Stimulated activated CD4-positive, alpha-beta T cell treated with anti-CD3 and anti-CD28 coated beads, Interleukin-12 subunit alpha, Interleukin-12 subunit beta, amount 100 ng/mL, for 4 hours (primary cell): ENCODE measurements at regions not wholly inside any gene's neighbourhood (a gene's known extent, or its start where the extent isn't known, plus 50 kb on each side); places are given as distances from the start of the nearest gene placed in this dataset.
A peak's percentile ranks its signal among the peaks of the same experiment; 100 is the strongest.

ENCODE experiments used
- DNase-seq: peaks from one replicate; pipeline ENCODE4 v3.0.0-alpha.2; 2020

DNA sequence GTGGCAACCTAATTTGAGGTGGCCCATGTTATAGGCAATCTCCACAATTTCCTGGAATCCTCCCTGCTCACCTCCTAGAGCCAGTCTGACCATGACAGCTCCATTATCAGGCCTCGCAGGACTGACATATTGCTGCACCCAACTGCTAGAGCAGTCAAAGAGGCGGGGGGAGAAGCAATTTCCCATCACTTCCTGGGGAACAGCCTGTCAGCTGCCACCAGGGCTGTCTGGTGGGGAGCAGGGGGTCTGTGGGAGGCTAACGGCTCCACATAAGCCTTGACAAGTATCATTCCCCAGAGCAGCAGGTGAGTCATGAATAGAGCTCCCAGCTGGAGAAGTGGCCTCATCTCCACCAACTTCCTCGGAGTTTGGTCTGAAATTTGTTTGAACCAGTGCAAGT, 322.9 kb downstream of the MATN1 start:
- DNase-seq = no peak

DNA sequence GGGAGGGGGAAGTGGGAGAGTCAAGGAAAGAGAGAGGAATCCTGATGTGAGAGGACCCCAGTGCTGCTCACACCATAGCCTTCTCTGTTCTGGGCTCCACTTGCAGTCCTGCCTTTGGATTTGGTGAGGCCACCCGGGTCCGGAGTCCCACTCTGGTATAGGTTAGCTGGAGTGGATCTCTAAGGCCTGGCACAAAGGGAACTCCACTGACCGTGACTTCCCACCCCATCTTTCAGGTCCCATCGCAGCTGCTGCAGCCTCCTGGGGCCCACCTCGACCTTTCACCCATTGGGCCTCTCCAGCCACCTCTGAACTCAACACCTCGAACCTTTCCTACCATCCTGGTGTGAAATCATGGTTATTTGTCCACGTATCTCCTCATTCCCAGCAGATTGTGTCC, 324.4 kb downstream of the MATN1 start:
- DNase-seq = no peak

DNA sequence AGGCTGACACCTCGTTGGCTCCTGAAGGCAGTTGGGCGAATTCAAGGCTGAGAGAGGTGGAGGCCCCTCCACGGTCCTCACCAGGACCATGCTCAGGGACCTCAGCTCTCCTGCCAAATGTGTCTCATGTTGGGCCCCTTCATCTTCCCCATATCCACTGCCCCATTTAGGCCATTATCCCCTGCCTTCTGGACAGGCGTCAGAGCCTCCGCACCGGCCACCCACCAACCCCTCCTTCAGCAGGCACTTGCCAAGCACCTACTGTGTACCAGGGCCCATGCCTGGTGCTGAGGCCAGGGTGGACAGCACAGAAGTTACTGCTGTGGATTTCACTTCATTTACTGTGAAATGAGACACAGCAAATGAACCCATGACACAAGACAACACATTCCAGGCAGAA, 325.8 kb downstream of the MATN1 start:
- DNase-seq = no peak

DNA sequence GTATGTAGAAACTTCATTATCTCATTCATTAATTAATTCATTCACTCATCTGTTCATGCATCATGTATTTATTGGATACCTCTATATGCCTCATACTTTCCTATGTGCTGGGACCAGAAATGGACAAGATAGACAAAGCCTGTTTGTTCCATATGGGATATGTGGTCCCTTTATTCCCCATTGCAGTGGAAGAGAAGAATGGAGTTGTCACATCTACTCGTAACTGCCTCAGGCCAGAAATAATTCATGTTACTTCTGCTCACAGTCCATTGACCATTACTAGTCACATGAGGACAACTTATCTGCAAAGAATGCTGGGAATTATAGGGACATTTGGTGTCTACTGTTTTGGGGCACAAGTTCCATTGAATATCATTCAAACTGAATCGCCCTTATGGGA, 327.8 kb downstream of the MATN1 start:
- no peak for DNase-seq

DNA sequence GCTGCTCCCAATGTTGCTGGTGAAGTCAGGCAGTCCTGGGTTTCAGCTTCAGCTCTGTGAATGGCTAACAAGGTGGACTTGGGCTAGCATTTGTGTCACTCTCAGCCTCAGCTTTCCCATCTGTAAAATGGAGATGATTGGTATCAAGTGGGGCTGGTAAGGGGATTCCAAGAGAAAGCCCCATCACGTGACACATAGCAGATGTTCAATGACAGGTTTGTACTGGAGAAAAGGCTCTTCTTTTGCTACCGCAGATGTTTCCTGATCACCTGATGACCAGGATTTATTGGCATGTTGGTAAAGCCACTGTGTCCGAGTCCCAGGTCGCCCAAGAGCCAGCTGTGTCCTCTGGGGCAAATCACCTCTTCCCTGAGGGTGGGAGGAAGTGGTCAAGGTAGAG, 335.0 kb downstream of the MATN1 start:
- DNase-seq = no peak

DNA sequence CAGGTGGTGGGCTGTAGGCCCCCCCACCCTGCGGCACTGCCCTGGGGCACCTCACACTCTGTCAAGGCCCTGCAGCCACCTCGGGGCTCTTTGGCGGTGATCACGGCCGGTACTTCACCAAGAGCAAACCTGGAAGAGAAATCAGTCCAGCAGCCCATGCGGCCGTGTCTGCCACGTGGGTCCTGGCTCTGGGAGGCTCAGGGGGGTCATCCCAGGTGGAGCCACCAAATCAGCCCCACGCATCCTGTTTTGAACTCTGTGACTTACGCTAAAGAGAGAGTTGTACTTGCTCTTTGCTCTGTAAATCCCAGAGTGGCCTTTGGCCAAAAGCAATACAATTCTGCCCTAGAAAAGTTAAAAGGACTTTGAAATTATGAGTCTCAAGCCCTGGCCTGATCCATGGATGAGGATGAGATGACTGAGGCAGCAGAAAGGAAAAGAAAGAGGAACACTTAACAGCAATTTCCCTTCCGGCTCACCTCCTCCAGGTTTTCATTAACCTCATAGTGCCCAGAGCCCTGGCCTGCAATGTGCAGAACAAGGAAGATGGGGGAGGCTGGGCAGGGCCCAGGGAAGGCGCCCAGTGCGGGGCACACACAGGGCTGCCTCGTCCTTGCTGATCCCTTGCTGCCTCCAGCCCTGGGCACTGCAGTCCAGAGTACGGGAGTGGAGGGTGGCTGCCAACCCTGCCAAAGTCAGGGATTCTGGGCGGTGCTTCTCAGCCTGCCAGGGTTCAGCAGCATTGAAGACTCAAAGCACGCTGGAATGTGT, 337.0 kb downstream of the MATN1 start:
- DNase-seq = no peak

DNA sequence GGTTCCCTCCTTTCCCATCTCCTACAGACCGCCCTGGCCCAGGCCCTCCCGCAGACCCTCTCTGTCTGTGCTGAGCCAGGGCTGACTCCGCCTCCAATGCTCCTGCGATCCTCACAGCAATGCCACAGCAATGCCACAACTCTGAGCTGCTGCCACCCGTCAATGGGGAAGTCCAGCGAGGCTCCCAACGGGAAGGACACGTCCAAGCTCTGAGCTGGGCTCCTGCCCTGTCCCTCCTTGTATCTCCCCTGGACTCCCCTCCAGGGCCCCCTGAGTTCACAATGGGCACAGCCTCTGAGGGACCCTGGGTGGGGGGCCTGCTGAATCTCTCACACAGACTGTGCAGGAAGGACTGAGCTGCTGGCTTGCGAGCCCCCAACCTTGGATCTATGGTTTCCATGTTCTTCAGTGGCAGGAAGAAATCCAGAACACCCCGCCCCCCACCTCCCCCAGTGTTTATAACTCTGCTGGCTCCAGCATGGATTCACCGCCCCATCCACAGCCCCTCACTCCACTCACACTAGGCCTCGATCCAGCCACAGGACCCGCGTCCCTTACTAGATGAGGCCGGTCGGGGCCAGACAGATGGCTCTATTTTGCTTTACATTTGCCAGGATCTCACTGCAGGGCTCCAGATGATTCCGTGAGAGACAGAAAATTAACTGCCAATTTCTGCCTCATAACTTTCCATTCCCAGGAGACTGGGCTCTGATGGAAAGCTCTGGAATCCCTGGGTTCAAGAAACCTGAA, 338.0 kb downstream of the MATN1 start:
- DNase-seq = no peak

DNA sequence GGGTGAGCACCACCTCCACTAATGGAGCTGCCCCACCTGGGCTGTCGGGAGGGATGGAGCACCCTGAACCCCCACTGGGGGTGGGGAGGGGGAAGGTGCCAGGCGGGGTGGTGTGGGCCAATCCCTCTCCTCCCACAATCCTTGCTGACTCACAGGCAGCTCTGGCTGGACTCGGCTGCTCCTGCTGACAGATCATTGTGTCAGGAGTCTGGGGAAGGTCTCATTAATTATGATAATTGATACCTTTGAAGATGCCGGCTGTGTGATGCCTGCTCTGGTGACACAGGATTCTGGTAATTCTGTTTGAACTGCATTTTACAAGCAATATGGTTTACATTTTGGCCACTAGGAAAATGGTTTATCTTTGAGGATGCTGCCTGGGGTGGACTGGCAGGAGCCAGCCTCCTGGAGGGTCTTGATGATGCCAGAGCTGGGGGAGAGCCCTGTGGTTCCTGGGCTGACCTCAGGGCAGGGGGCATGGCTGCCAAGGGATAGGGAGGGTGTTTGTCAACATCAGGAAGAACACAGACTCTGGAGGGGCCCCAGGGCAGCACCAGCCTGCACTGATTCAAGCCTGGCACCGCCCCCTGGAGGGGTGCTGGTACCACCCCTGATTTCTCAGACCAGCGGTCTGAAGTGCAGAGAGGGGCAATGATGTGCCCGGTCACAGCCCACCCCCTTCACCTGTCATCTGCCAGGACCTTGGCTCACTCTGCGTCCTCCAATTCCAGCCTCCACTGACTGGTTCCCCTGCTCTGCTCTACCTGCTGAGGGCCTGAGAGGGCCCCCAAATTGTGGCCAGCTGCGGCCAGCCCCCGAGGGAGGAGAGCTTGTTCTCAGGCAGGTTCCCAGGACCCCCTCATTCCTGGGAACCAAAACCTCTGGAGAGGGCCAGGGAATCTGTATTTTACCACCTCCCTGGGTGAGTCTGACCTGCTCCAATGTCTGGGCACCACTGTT, 338.8 kb downstream of the MATN1 start:
- DNase-seq = no peak

DNA sequence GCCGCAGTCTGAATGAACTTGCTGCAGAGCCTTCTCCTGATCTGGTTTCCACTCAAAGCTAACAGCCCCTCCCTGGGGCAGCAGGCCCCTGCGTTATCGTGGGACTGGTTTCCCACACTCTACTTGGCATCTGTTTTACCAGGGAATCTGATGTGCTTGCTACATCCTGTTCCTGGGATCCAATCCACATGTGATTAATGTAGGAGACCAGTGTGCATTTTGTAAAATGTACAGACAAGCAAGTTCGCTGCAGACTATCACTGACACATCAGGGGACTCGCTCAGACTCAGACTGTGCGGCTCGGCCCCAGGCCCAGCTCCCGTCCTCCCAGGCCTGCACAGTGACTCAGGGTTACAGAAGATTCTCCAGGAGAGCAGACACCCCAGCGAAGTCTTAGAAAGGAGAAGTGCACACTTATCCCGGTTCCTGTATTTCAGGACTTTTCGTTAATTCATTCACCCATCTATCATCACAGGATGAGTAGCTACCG, 340.1 kb downstream of the MATN1 start:
- DNase-seq = no peak

DNA sequence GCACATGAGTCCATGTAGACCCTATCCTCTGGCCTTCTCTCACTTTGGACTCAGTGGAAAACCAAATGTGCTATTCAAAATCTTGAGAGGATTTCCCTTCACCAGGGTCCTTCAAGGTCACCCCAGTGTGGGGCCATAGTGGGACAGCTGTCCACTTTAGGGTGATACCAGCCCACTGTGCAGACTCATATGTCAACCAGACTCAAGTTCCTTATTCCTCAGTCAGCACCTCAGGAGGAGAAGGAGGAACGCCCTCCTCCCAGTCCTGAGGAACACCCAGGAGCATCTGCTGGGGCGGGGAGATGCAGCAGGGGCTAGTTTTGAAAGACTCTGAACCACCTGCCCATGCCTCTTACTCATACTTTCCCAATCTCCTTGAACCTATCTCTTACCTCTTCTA, 340.9 kb downstream of the MATN1 start:
- DNase-seq = no peak

DNA sequence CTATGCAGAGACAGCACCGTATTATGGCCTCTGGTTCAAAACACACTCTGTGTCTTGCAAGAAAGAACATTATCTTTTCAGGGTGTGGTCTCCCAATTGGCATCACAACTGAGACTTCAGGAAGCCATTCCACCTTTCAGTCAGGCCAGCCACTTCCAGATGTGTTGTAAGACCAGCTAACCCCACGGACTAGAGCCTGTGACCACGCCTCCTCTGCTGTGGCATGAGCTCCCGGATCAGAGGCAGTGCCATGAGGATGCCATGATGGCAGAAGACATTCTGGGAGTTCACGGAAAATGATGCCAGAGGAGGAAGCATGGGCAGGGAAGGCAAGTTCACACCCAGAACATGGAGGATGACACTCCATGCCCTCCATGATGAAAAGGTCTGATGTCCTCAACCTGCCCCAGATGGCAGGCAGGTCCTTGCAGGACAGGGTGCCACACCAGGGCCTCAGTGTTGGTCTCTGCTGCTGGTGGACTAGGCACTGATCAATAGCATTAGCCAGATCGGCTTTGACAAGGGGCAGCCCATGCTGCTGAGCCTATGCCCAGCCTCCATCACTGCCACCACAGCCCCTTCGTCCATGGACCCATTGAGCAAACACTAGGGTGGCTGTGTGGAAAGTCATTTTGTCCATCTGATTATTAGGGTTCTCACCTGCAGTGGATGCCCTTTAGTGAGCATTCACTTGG, 341.6 kb downstream of the MATN1 start:
- no peak for DNase-seq

DNA sequence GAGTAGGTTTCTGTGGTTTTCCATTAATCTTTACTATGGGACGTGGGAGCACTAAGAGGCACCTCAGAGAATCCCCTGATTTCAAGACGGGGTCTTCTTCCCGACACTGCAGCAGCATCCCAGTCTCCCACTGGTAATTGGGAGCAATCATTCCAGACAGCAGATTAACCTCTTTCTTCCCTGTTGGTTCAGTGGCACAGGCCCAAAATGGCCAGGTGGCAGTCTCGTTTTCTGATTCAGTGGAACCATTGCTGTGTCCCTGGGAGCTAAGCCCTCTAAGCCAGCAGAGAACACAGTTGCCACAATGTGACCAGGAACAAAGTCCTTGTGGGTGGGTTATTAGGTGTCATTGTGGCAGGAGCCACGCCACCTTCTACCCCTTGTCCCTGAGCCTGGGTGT, 342.1 kb downstream of the MATN1 start:
- DNase-seq = no peak

DNA sequence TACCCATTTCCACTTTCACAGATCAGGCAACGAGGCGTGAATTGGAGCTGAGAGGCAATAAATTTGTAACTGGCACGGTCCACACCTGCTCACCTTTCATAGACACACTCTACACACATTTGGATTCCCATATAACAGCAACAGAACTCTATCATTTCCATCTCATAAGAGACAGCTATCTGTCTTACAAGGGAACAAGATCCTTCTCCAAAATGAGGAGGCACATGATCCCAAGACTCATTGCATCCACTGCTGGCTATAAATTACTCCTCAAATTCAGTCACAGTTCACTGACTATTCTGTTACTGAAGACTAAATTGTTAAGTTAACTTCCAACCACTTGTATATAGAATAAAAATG, 342.8 kb downstream of the MATN1 start:
- no peak for DNase-seq

DNA sequence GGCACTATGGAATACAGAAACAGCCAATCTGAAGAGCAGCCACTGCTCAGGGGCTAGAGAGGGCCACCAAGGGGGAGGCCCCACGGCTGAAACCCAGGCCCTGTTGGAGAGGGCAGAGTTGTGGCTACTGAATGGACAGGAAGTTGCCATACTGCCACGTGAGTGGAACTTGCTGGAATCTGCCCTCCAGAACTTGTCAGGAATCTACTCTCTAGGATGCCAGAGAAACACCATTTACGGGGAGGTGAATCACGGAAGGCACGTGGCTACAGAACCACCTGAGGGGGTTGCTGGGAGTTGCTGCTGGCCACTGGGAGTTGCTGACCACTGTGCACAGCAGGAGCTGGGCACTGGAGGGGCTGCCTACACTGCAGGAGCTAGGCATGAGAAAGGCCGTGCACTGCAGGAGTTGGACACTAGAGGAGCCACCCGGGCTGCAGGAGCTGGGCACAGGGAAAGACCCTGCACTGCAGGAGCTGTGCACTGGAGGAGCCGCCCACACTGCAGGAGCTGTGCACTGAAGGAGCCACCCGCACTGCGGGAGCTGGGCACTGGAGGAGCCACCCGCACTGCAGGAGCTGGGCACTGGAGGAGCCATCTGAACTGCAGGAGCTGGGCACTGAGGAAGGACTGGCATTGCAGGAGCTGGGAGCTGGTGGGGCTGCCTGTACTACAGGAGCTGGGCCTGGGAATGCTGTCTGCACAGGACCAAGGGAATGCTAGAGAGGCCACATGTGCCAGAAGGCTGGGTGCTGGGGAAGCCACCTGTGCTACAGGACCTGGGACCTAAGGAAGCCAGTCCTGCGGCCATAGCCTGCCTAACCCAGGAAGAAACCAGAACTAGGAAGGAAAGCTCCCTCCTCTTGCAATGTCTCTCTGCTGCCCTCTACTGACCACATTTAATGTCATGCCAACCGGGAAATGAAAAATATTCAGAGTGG, 343.4 kb downstream of the MATN1 start:
- DNase-seq = peak; percentile 11

DNA sequence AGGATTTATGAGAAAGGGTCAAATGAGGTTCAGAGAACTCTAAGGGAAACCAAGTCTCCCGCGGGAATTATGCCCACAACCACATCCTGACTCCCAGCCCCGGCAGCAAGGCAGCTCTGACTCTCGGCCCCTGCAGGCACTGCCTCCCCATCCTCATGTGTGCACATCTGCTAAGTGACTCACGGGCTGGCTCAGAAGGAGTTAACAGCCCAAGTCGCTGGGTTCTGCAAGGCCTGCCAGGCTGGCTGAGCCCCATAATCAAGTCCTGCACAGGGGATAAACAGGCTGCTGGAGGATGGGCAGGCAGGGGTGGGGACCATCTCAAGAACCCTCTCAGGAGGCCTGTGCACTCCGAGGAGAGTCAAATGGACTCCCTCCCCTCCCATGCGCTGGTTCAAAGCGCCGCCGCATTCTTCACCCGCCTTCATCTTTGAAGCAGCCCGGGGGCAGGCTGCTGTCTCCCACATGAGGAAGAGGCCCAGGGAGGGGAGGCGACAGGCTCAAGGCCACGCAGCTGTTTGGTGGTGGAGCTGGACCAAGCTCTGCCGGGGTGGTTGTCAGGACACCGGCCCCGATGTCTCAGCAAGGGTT, 344.3 kb downstream of the MATN1 start:
- DNase-seq = no peak

DNA sequence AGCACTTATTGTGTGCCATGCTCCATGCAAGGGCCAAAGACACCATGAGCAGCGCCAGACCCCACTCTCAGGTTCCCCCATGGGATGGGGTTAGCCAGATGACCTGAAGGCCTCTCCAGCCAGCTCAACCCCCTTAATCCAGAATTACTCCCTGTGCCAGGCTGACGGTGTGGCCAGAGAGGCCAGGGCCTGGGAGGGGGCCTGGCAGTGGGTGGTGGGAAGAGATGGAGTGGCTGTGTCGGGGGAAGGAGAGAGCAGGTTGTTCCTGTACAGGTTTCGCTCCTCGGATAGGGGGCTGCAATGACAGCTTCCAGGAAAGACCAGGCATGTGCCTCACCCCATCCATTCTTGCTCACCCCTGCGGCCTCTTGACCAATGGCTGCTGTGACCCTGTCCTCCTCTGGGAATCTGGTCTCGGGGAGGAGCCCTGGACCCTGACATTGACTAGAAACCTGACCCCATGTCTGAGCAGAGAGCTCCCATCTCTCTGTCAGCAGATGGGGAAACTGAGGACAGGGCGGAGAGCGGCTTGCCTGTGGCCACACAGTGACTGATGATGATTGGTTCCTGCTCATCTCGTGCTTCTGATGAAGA, 345.3 kb downstream of the MATN1 start:
- DNase-seq = no peak

DNA sequence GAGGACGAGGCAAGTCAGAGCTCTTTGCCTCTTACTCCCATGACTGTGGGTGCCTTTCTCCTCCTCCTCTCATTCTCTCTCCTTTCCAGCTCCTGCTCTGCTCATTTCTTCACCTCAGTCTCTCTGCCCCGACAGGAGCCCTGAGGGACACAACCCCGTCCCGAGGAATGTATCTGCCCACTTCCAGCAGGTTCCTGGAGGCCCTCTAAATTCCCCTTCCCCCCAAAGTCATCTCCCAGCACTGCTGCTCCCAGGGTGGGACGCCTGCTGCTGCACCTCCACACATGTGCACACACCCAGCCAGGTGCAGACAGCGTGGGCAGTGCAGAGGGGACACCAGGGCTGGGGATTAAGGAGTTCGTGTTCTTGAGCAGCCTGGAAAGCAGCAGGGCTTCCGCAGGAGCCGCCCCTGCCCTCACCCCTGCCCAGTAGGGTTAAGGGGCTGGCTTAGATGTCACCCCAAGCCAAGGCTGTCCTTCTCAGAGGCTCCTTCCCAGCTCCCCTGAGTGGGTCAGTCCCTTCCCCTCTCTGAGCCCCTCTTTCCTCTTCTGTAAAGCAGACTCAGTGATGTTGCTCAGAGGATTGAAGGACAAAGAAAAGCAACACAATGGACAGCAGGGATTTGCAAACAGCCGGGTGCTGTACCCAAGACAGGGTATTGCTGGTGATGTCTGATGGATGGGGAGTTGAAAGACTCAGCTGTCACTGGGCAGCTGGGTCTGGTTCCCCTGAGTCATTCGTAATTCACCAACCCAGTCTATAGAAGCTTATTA, 346.0 kb downstream of the MATN1 start:
- DNase-seq = no peak

DNA sequence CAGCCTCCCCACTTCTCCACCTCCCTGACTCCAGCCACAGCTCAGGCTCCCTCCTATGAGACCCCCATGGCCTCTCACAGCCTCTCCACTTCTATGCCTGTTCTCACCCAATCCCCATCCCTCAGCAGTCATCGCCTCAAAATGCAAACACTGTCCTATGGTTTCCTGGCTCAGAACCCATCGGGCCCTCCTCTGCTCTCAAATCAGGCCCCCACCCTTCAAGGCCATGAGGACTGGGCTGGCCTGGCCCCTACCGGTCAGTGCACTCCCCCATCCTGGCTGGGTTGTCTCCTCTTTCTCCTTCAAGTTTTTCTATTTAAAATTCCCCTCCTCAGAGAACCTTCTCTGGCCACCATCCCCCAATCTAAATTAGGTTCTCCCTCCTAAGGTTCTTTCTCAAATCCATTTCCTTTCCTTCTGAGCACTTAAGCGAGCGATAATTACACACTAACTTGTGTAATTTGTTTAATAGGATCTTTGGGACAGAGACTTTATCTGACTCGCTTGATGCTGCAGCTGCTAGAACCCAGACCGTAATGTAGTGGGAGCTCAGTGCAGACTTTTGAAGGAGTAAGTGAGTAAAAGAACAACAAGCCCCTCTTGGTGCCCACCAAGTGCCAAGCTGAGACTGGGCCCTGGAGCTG, 347.2 kb downstream of the MATN1 start:
- DNase-seq = no peak

DNA sequence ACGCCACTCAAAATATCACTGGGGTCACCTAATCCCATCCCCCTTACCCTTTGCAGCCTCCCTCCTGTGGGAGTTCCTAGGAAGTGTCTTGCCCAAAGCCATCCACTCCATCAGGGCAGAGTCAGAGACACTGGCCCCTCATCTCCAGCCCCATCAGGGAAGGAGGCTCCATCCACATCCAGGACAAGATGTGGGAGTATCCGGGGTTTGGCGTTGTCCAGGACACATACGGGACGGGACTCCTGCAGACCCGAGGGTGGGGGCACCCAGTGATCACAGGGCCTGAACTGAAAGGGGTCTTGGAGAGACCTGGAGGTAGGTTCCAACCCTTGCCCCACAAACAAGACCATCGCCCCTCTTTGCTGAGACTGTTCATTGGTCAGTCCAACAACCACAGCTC, 348.2 kb downstream of the MATN1 start:
- DNase-seq = no peak
